K562 (cell line): ENCODE measurements at regions not wholly inside any gene's neighbourhood (a gene's known extent, or its start where the extent isn't known, plus 50 kb on each side); places are given as distances from the start of the nearest gene placed in this dataset.

ENCODE experiments used
- ATAC-seq: fragments of 200-7000 bp; cut with Tn5 transposase; 3 replicates; pipeline ENCODE4 v1.9.1; 2020; ENCODE audit warnings: moderate library complexity
- BruUV-seq: library from RNA; stranded (reverse); fragments of 400-500 nt; replicated peaks from 2 replicates; lab custom pipeline; 2021; lab: Mats Ljungman, UMichigan
- CTCF ChIA-PET: fragments of 300-600 bp; formaldehyde crosslinking; extraction: SDS; loops from one replicate; lab custom pipeline; 2021; ENCODE audit warnings: low intra/inter-chr PET ratio; lab: Yijun Ruan, JAX
- POLR2A ChIA-PET: fragments of 300-600, 350-650 bp; sonication (Branson Sonifier 250); formaldehyde crosslinking; extraction: SDS; loops from one replicate; lab custom pipeline; 2021; ENCODE audit warnings: antibody characterized with exemption, inconsistent platforms; lab: Yijun Ruan, JAX
- DNase-seq, 4 experiments: peaks; one replicate each; pipeline versions ENCODE4 v3.0.0 to v3.0.0-alpha.2; 2011 to 2018; ENCODE audit warnings: low spot score in 3 of 4, mixed read lengths in 3 of 4; ENCODE audit errors: extremely low read depth in 1 of 4
- FAIRE-seq: peaks from 2 replicates; lab custom pipeline; 2011; peaks lifted over from hg19 to GRCh38; lab: Jason Lieb, UNC
- H2AFZ ChIP-seq: 2 replicates; pipeline ENCODE4 v1.6.0; 2011; ENCODE audit warnings: low read depth, low read length, control low read depth, inconsistent platforms
- H3K27ac ChIP-seq: fragments of 200-600 bp; 3 replicates; pipeline ENCODE4 v1.8.0; 2011; ENCODE audit warnings: low read depth, mild to moderate bottlenecking, control low read depth, inconsistent platforms, low read length, moderate library complexity, mixed read lengths; ENCODE audit errors: extremely low read depth
- H3K27me3 ChIP-seq, 2 experiments: fragments of 300-600 bp in 1 of 2; 2 replicates in 1 of 2; 3 replicates in 1 of 2; pipeline versions ENCODE4 v1.6.0 to v1.8.0; 2011; ENCODE audit warnings: inconsistent platforms in 2 of 2, low read length in 2 of 2, mild to moderate bottlenecking in 1 of 2, mixed read lengths in 1 of 2, moderate library complexity in 1 of 2; ENCODE audit not compliant: control insufficient read depth in 2 of 2, insufficient read depth in 2 of 2
- H3K36me3 ChIP-seq: fragments of 300-600 bp; 3 replicates; pipeline ENCODE4 v1.8.0; 2011; ENCODE audit warnings: mild to moderate bottlenecking, low read length, inconsistent platforms; ENCODE audit not compliant: control insufficient read depth, insufficient read depth
- H3K4me1 ChIP-seq, 2 experiments: fragments of 200-600 bp in 1 of 2; replicated peaks in 1 of 2; 2 replicates in 1 of 2; 3 replicates in 1 of 2; pipeline versions ENCODE4 v1.5.1 to v1.8.0; 2011; ENCODE audit warnings: inconsistent platforms in 2 of 2, low read length in 2 of 2, mild to moderate bottlenecking in 1 of 2, mixed read lengths in 1 of 2, moderate library complexity in 1 of 2; ENCODE audit not compliant: control insufficient read depth in 2 of 2, insufficient read depth in 2 of 2
- H3K4me2 ChIP-seq: 2 replicates; pipeline ENCODE4 v1.6.1; 2011; ENCODE audit warnings: low read length, control low read depth, inconsistent platforms, mixed read lengths; ENCODE audit not compliant: insufficient read depth
- H3K4me3 ChIP-seq: fragments of 200-600 bp; sonication (generic), shearing (Covaris generic); 2 replicates; pipeline ENCODE4 v1.5.1; 2016; ENCODE audit warnings: control low read depth, inconsistent platforms
- H3K79me2 ChIP-seq: fragments of 200-600 bp; 3 replicates; pipeline ENCODE4 v1.8.0; 2011; ENCODE audit warnings: low read length, inconsistent platforms; ENCODE audit not compliant: control insufficient read depth, insufficient read depth
- H3K9ac ChIP-seq, 2 experiments: 2 replicates each; pipeline versions ENCODE4 v1.6.0 to v1.6.1; 2011; ENCODE audit warnings: low read depth in 2 of 2, low read length in 2 of 2, control low read depth in 1 of 2, inconsistent platforms in 1 of 2, mild to moderate bottlenecking in 1 of 2, mixed read lengths in 1 of 2; ENCODE audit not compliant: insufficient read depth in 1 of 2
- H3K9me1 ChIP-seq: one replicate; pipeline ENCODE4 v1.6.0; 2011; ENCODE audit warnings: inconsistent platforms, mild to moderate bottlenecking, low read length, moderate library complexity; ENCODE audit not compliant: control insufficient read depth, insufficient read depth
- H3K9me3 ChIP-seq: replicated peaks from 2 replicates; pipeline ENCODE4 v1.5.1; 2011; ENCODE audit warnings: low read depth, low read length, inconsistent platforms; ENCODE audit not compliant: control insufficient read depth, insufficient read depth
- H4K20me1 ChIP-seq: replicated peaks from 2 replicates; pipeline ENCODE4 v1.6.1; 2011; ENCODE audit warnings: low read length, inconsistent platforms, mixed read lengths; ENCODE audit not compliant: control insufficient read depth, insufficient read depth
- CAMTA2 ChIP-seq: fragments of 250-450 bp; sonication (Bioruptor Pico); conservative IDR thresholded peaks from 2 replicates; pipeline ENCODE4 v1.5.1; 2022
- DIDO1 ChIP-seq: fragments of 450-650 bp; IDR thresholded peaks from 2 replicates; pipeline ENCODE4 v1.6.1; 2016; ENCODE audit warnings: low read depth, missing biosample characterization, missing genetic modification characterization
- FOXA3 ChIP-seq, 2 experiments: fragments of 450-650 bp in 1 of 2; sonication (generic) in 1 of 2; formaldehyde crosslinking; IDR thresholded peaks in 1 of 2; conservative IDR thresholded peaks in 1 of 2; 2 replicates each; pipeline versions ENCODE4 v1.4.0 to v1.8.0; 2020 to 2022; ENCODE audit warnings: mild to moderate bottlenecking in 2 of 2, missing genetic modification reagents in 1 of 2
- HDAC8 ChIP-seq: fragments of 450-650 bp; IDR thresholded peaks from 2 replicates; pipeline ENCODE4 v1.6.1; 2016; ENCODE audit warnings: mild to moderate bottlenecking, missing genetic modification characterization, moderate library complexity, missing compliant biosample characterization
- HLTF ChIP-seq: fragments of 450-650 bp; IDR thresholded peaks from 2 replicates; pipeline ENCODE4 v1.6.1; 2016
- NCOR1 ChIP-seq: fragments of 450-650 bp; IDR thresholded peaks from 2 replicates; pipeline ENCODE4 v1.6.1; 2016; ENCODE audit warnings: mild to moderate bottlenecking, moderate library complexity
- NFIX ChIP-seq: fragments of 250-450 bp; sonication (Bioruptor Pico); IDR thresholded peaks from 2 replicates; pipeline ENCODE4 v1.4.0; 2020; ENCODE audit warnings: low read depth, mild to moderate bottlenecking, moderate library complexity
- NFYB ChIP-seq: IDR thresholded peaks from 2 replicates; pipeline ENCODE4 v1.6.1; 2011; ENCODE audit warnings: mild to moderate bottlenecking, moderate library complexity; ENCODE audit not compliant: insufficient read length; ENCODE audit errors: extremely low read depth
- POLR2A ChIP-seq: fragments of 450-650 bp; conservative IDR thresholded peaks from 2 replicates; pipeline ENCODE4 v1.6.1; 2016
- RBFOX2 ChIP-seq: fragments of 200-400 bp; formaldehyde crosslinking; IDR thresholded peaks from 2 replicates; pipeline ENCODE4 v1.6.1; 2017; ENCODE audit warnings: low read depth, mild to moderate bottlenecking, low read length, moderate library complexity
- SP2 ChIP-seq: IDR thresholded peaks from 2 replicates; pipeline ENCODE4 v1.6.1; 2011; ENCODE audit warnings: mild to moderate bottlenecking, low read depth, low read length, moderate library complexity; ENCODE audit not compliant: poor library complexity, severe bottlenecking; ENCODE audit errors: extremely low read depth
- TCF7L2 ChIP-seq: fragments of 150-350 bp; IDR thresholded peaks from 2 replicates; pipeline ENCODE4 v1.6.1; 2016; ENCODE audit warnings: low read depth, mild to moderate bottlenecking, low read length, moderate library complexity
- XRCC5 ChIP-seq: fragments of 200-400 bp; formaldehyde crosslinking; IDR thresholded peaks from 2 replicates; pipeline ENCODE4 v1.6.1; 2017; ENCODE audit warnings: low read depth, mild to moderate bottlenecking, low read length
- ZC3H4 ChIP-seq: sonication (generic); formaldehyde crosslinking; IDR thresholded peaks from 2 replicates; pipeline ENCODE4 v1.9.0; 2021; ENCODE audit warnings: missing genetic modification reagents, borderline replicate concordance
- ZHX1 ChIP-seq: fragments of 150-350 bp; conservative IDR thresholded peaks from 2 replicates; pipeline ENCODE4 v1.6.1; 2014; ENCODE audit warnings: low read length
- WGBS: fragments of 100-300 bp; shearing (Covaris generic); methylation state at CpG from one replicate; pipeline ENCODE4 v1.1.6; 2016; ENCODE audit warnings: low coverage, mixed read lengths; ENCODE audit not compliant: insufficient coverage; ENCODE audit errors: missing lambda C conversion rate; 5-methylcytosine and 5-hydroxymethylcytosine counted together
- in situ Hi-C: fragments of 300-500 bp; cut with MboI; formaldehyde crosslinking; loops from 4 replicates; pipeline ENCODE4 v1.15.0; 2018; ENCODE audit warnings: inconsistent platforms, mixed read lengths
- intact Hi-C: fragments of 100-400 bp; cut with micrococcal nuclease; formaldehyde crosslinking; loops from 2 replicates; pipeline ENCODE4 v1.14.2; 2022
- TF ChIP-seq, protein P1 (sequence below), 2 experiments: fragments of 450-650 bp; conservative IDR thresholded peaks; 2 replicates each; pipeline ENCODE4 v1.6.1; 2017; ENCODE audit warnings: mild to moderate bottlenecking in 2 of 2, moderate library complexity in 2 of 2
- TF ChIP-seq, protein P2 (sequence below): fragments of 450-650 bp; formaldehyde crosslinking; IDR thresholded peaks from 2 replicates; pipeline ENCODE4 v1.4.0; 2022; ENCODE audit warnings: mild to moderate bottlenecking, moderate library complexity
- TF ChIP-seq, protein P3 (sequence below): fragments of 250-450 bp; sonication (Bioruptor Pico); IDR thresholded peaks from 2 replicates; pipeline ENCODE4 v1.8.0; 2022; ENCODE audit warnings: moderate library complexity, mild to moderate bottlenecking, inconsistent platforms

GRCh38 chr3:106945435-106945834, 431.8 kb upstream of the CCDC54 start:
- ChIA-PET CTCF (no interaction called here), POLR2A (no interaction called here)
- Histone ChIP-seq H3K4me1 (no peaks in the 10 kb centered on the region), H3K9ac (no peak overlapping the region), H2AFZ (no peak overlapping the region), H3K9me3 (no peaks in the 10 kb centered on the region), H3K36me3 (no peaks in the 10 kb centered on the region), H3K79me2 (no peaks in the 10 kb centered on the region), H4K20me1 (no peaks in the 10 kb centered on the region), H3K4me3 (no peak overlapping the region), H3K9me1 (no peaks in the 10 kb centered on the region), H3K27me3 (no peaks in the 10 kb centered on the region), H3K4me2 (no peak overlapping the region), H3K27ac (no peak overlapping the region)
- in situ Hi-C loops, result no loop called here
- FAIRE-seq (no peak), ATAC-seq (no peak), DNase-seq (no peak)
- 1% methylated on average over 6 of the region's 6 CpGs for WGBS
- TF ChIP-seq, protein P1, sequence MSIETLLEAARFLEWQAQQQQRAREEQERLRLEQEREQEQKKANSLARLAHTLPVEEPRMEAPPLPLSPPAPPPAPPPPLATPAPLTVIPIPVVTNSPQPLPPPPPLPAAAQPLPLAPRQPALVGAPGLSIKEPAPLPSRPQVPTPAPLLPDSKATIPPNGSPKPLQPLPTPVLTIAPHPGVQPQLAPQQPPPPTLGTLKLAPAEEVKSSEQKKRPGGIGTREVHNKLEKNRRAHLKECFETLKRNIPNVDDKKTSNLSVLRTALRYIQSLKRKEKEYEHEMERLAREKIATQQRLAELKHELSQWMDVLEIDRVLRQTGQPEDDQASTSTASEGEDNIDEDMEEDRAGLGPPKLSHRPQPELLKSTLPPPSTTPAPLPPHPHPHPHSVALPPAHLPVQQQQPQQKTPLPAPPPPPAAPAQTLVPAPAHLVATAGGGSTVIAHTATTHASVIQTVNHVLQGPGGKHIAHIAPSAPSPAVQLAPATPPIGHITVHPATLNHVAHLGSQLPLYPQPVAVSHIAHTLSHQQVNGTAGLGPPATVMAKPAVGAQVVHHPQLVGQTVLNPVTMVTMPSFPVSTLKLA (conservative IDR thresholded peaks at IDR 0.05), result no peak
- TF ChIP-seq, protein P2, sequence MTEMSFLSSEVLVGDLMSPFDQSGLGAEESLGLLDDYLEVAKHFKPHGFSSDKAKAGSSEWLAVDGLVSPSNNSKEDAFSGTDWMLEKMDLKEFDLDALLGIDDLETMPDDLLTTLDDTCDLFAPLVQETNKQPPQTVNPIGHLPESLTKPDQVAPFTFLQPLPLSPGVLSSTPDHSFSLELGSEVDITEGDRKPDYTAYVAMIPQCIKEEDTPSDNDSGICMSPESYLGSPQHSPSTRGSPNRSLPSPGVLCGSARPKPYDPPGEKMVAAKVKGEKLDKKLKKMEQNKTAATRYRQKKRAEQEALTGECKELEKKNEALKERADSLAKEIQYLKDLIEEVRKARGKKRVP (CRISPR knock-in tag), result no peak
- no peak for TF ChIP-seq NFYB
- TF ChIP-seq ZC3H4 (CRISPR knock-in tag), result no peak
- TF ChIP-seq FOXA3 (CRISPR knock-in tag; conservative IDR thresholded peaks at IDR 0.05 in 1 of 2, IDR thresholded peaks at IDR 0.05 in 1 of 2), result no peak
- TF ChIP-seq RBFOX2, result no peak
- TF ChIP-seq HLTF, result no peak
- TF ChIP-seq ZHX1, result no peak
- TF ChIP-seq XRCC5, result no peak
- TF ChIP-seq CAMTA2, result no peak
- no peak for TF ChIP-seq HDAC8 (tag)
- no peak for TF ChIP-seq NCOR1
- TF ChIP-seq TCF7L2, result no peak
- TF ChIP-seq NFIX (CRISPR knock-in tag), result no peak
- no peak for TF ChIP-seq SP2
- TF ChIP-seq, protein P3, sequence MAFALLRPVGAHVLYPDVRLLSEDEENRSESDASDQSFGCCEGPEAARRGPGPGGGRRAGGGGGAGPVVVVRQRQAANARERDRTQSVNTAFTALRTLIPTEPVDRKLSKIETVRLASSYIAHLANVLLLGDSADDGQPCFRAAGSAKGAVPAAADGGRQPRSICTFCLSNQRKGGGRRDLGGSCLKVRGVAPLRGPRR, result no peak
- TF ChIP-seq DIDO1, result no peak
- no peak for TF ChIP-seq POLR2A
- no TSS peak for BruUV-seq
- intact Hi-C loops, result no loop called here
